HFF-Myc (cell line): ENCODE measurements at regions not wholly inside any gene's neighbourhood (a gene's known extent, or its start where the extent isn't known, plus 50 kb on each side); places are given as distances from the start of the nearest gene placed in this dataset.

ENCODE experiments used
- DNase-seq: peaks from one replicate; pipeline ENCODE4 v3.0.0-alpha.2; 2011; ENCODE audit warnings: low read depth; ENCODE audit errors: extremely low read depth
- H3K4me3 ChIP-seq: replicated peaks from 2 replicates; pipeline ENCODE4 v1.5.1; 2011; ENCODE audit warnings: low read depth, mild to moderate bottlenecking, control low read depth, low read length
- TF ChIP-seq, protein P1 (sequence below): IDR thresholded peaks from 2 replicates; pipeline ENCODE4 v1.5.1; 2012; ENCODE audit warnings: mild to moderate bottlenecking, low read depth, low read length, control low read depth; ENCODE audit errors: missing control alignments

DNA sequence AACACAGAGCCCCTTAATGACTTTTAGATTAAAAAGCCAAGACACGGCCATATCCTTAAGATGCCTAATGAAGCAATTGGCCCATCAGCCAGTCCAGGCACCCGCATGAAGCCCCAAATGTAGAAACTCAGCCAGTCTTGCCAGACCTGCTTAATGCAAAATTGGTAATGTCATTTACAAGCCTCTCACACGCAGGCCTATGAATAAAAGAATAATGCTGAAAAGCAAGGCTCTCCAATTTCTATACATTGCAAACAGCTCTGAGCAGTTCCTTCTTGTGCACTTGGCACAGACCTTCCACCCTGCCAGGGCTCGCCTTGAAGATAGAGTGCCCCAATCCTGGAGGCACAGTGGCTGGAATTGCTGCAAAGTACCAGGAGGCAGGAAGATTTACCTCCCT is 498.9 kb downstream of the NPHP4 start:
- H3K4me3 ChIP-seq: no peak overlapping the region
- TF ChIP-seq, protein P1, sequence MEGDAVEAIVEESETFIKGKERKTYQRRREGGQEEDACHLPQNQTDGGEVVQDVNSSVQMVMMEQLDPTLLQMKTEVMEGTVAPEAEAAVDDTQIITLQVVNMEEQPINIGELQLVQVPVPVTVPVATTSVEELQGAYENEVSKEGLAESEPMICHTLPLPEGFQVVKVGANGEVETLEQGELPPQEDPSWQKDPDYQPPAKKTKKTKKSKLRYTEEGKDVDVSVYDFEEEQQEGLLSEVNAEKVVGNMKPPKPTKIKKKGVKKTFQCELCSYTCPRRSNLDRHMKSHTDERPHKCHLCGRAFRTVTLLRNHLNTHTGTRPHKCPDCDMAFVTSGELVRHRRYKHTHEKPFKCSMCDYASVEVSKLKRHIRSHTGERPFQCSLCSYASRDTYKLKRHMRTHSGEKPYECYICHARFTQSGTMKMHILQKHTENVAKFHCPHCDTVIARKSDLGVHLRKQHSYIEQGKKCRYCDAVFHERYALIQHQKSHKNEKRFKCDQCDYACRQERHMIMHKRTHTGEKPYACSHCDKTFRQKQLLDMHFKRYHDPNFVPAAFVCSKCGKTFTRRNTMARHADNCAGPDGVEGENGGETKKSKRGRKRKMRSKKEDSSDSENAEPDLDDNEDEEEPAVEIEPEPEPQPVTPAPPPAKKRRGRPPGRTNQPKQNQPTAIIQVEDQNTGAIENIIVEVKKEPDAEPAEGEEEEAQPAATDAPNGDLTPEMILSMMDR: no peak
- DNase-seq: no peak

DNA sequence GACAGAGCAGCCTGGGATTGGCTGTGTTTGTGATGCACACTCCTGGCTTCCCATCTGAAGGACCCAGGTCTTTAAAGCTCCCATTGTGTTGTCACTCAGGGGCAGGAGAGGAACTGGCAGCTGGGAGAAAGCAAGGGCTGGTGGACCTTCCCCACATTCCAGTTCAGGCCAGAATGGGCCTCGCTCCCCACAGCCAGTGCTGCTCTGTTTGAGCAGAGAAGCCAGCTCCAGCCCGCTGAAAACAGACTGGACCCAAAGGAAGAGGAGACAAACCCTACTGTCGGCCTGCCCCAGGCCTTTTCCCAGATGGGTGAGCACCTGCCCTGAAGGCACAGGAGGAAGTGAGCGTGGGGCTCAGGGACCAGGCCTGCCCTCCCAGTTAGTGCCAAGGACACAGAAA is 499.4 kb downstream of the NPHP4 start:
- TF ChIP-seq, protein P1: no peak
- H3K4me3 ChIP-seq: no peak overlapping the region
- DNase-seq: no peak

DNA sequence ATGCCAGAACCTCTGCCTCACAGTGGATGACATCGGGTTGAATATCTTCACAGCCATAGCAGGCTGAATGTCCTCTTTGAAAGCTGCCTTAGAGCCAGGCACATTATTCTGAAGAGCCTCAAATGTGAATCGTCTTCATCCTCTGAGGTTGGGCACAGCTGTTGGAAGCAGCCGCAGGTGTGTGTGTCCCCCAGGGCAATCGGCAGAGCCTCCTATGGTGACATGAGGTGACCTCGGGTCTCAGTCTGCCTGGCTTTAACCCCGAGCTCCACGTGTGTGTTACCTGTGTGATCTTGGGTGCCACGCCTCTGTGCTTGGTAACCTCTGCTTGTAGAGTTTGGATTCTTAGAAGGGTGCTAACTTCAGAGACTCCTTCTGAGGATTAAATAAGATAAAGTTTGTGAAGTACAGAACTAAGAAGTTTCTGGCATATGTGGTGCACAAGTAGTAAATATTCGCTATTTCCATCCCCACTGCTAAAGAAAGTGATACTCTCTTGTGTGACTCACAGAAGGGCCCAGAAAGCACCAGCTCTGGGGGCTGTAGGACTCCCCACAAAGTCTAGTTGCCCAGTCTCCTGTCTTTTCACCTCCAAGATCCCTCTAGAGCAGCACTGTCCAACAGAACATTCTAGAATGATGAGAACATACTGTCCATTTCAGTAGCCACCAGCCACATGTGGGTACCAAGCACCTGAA is 500.9 kb downstream of the NPHP4 start:
- H3K4me3 ChIP-seq: no peak overlapping the region
- TF ChIP-seq, protein P1: no peak
- no peak for DNase-seq

DNA sequence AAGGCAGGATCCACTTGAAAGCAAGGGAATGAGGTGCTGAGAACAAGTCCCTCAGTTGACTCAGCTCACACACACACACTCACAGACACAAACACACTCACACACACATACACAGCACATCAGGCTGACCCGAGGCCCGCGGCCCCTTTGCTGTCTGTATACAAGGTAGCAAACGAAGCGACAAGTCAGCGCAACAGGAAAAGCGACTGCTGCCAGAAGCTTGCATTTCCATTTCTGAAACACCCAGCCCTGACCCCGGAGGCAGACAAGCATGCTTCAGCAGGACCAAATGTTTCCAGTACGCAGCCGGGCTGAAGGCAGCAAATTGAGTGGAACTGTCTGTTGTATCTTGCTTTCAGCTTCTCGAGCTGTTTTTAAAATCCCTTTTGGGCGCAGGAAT is 501.6 kb downstream of the NPHP4 start:
- no peak for DNase-seq
- H3K4me3 ChIP-seq: no peak overlapping the region
- TF ChIP-seq, protein P1: no peak

DNA sequence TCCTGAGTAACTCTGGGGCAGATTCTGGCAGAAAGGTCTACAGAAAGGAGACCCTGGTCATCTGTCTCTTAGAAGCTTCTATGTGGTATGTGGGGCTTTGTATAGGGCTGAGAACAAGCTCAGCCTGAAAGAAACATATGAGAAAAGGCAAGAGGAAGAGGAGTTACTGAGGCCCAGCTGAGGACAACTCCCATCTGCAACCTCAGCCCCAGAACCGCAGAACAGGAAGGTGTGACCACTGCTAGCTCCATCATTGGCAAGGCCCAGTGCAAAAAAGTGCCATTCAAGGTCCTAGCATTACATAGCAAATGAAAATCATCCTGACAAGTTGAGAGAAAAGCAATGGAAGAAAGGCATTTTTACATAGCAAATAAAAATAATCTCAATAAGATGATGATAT is 503.8 kb downstream of the NPHP4 start:
- no peak overlapping the region for H3K4me3 ChIP-seq
- no peak for DNase-seq
- TF ChIP-seq, protein P1: no peak

DNA sequence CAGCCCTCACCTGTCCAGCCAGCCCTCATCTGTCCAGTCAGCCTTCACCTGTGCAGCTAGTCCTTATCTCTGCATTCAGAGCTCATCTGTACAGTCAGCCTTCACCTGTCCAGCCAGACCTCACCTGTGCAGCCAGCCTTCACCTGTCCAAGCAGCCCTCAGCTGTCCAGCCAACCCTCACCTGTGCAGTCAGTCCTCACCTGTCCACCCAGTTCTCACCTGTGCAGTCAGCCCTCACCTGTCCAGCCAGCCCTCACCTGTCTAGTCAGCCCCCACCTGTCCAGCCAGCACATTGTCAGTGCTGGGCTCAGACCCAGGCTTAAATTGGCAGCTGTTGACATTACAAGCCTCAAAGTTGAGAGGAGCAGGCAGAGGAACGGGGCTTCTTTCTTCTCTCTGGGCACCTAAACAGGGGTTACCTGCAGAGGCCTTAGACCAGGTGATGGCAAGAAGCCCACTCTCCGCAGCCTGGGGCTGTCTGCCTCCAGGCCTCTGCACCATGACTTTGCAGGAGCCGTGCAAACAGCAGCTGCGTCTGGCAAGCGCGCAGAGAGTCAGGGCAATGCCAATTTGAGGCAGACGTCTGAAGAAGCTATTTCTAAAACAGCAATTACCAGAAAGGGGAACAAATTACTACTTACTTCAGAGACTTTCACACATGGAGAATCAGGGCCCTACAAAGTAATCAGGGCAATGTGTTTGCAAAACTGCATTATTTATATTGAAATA is 506.1 kb downstream of the NPHP4 start:
- TF ChIP-seq, protein P1: no peak
- H3K4me3 ChIP-seq: no peak overlapping the region
- no peak for DNase-seq
